GM18519 (cell line): ENCODE measurements at regions not wholly inside any gene's neighbourhood (a gene's known extent, or its start where the extent isn't known, plus 50 kb on each side); places are given as distances from the start of the nearest gene placed in this dataset.
"Not testable (repeated sequence)": the region's sequence is repeated elsewhere in the genome, so short reads cannot be mapped to it uniquely, and the experiment has no call there.

Source experiments
- ATAC-seq: cut with Tn5 transposase; IDR thresholded peaks from one replicate; pipeline ENCODE4 v1.9.1; 2021; ENCODE audit warnings: mild to moderate bottlenecking, moderate library complexity; ENCODE audit not compliant: unreplicated experiment, low FRiP score

DNA sequence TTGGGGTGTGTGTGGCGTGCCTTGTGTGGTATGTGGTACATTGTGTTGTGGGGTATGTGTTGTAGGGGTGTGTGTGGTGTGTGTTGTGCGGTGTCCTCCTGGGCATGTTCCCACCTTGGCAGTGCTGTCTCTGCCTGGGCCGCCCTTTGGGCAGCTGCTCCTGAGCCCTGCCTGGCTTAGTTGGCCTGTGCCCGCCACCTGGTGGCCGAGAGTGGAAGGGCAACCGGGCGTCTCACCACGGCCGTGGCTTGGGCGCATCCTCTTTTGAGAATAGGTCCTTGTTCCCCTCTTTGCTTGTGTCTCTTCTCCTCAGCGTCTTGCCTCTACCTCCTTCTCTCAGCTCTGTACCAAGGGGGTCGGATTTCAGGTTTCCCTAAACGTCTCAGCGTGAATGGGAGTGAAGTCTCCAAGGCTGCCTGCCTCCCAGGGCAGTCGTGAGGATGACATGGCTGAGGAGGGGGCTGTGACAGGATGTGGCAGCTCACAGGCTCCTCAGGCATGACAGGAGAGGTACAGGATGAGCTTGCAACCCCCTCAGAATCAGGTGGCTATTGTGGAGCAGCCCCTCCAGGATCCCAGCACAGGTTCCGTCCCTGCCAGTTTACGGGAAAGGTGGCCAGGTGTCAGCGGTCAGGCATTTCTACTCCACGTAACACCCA, 98.4 kb upstream of the PODXL start:
- no peak for ATAC-seq

DNA sequence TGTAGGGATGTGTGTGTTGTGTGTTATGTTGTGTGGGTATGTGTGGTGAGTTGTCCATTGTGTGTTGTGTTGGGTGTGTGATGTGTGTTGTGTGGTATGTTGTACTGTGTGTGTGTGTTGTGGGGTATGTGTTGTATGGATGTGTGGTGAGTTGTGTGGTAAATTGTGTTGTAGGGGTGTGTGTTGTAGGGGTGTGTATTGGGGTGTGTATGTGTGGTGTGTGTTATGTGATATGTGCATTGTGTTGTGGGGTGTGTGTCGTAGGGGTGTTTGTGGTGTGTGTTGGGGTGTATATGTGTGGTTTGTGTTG, 97.8 kb upstream of the PODXL start:
- no peak for ATAC-seq

DNA sequence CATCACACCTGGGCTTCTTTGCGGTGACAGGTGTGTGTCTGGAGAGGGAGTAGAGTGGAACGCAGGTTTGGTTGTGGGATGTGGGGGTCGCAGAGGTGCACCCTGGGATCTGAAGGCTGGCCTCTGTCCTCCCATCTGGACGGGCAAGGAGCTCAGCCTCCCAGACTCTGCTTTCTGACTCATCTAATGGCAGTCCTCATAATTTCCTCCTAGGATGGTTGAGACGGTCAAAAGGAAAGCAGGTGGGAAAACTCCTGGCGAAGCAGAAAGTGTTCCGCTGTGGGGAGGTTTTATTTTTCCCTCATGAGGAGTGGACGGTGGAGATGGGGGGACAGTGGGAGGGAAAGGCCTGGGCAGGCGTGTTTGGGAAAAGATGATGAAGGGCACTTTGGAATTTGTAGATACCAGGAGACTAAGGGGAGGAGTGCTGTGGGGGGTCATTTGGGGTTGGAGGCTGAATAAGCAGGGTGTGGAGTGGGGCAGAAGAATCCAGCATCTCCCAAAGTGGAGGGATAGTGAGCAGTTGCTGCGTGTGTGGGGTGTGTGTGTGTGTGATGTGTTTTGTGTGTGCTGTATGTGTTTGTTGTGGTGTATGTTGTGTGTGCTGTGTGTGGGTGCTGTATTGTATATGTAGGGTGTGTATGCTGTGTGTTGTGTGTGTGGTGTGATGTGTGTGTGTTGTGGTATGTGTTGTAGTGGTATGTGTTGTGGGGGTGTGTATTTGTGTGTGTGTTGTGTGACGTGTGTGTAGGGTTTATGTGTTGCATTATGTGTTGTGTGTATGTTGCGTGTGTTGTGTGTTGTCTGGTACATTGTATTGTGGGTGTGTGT, 97.2 kb upstream of the PODXL start:
- no peak for ATAC-seq

DNA sequence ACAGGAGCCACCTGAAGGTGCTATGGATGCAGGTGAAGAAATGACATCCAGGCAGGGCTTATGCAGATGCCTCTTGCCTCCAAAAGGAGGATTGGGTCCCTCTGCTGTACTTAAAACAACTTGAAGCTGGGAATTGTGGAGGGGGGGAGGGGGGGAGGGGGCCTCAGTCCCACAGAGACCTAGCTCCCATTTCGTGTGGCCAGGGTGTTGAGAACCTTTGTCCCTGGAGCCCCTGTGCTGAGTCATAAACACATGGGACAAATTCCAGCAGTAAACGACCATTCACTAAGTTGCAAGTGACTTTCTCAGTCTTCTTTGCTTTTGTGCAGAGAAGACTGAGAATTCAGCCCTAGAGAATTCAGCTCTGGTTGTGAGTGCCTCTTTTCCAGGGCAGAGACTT, 96.5 kb upstream of the PODXL start:
- no peak for ATAC-seq

DNA sequence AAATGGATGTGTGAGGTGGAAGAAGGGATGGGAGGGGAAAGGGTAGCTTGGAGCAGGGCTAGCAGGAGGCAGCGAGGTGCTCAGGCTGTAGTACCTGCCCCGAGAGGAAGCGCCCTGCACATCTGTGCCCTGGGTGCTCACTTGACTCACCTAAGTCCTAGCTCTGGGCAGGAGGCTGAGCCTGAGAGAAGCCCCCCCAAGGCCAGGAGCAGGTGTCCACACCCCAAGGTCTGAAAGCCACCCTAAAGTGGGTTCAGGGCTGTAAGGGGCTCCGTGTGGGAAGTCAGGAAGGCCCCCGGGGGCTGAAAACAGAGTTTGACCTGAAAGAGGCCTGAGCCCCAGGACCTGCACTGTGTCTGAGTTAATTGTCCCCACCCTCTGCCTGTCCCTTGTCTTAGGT, 95.8 kb upstream of the PODXL start:
- no peak for ATAC-seq

DNA sequence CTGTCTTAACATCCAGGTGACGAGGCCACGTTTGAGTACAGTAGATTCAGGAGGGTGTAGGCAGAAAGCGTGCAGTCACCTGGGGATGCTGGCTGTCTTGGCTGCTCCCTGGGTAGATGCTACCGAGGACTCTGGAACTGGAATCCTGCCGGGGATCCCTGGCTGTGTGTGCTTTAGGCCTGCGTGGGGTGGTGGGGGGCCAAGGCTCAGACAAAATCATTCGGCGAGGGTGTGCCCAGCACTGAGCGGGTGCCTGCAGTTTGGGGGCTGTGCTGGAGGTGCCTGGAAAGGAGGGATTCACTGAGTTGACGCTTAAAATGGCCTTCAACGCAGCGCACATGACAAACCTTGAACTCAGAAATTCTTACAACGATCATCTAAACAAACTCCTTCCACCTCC, 93.5 kb upstream of the PODXL start:
- ATAC-seq: no peak

DNA sequence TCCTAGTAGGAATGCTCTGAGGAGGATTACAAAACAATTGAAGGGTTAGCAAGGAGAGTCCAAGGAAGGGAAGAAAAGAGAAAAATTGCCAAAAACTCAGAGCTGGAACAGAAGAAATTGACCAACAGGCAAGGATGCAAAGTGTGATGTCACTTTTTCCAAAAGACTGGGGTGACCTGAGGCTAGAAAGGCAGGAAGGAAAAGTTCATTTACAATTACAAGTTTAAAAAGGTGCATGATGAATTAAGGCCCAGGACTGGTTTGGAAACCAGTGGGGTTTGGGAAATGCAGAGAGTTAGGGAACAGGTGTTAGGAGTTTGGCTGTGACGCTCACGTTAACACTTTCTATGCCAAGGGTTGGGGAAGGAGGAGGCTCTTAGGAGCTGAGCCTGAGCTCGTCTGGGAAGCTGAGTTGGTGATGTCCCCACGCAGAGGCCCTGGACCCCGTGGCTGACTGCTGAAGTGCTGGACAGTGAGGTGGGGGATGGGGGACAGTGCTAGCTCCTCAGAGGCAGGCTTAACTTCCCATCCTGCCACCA, 92.6 kb upstream of the PODXL start:
- ATAC-seq: no peak

DNA sequence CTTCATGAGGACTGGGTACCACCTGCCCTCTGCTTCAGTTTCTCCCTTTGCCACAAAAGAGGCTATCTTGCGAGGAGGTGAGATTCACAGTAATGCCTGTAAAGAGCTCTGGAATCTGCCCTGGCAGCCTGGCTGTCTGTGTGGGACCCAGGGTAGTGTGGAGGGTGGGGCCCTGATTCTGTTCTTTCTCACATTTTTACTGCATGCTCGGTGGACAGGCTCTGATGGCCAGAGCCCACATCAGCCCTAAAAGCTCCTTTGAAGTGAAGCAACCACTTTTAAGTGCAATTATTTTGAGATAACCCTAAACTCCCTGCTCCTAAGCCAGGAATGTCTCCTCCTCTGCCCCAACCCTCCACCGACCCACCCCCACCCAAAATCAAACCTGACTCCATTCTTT, 92.1 kb upstream of the PODXL start:
- no peak for ATAC-seq

DNA sequence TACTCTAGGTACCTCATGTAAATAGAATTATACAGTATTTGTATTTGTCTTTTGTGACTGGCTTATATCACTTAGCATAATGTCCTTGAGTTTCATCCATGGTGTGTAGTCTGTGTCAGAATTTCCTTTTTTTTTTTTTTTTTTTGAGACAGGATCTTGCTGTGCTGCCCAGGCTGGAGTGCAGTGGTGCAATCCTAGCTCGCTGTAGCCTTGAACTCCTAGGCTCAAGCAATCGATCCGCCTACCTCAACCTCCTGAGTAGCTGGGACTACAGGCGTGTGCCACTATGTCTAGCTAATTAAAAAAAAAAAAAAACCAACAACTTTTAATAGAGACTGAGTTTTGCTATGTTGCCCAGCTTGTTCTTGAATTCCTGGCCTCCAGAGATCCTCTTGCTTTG, 89.8 kb upstream of the PODXL start:
- no peak for ATAC-seq

DNA sequence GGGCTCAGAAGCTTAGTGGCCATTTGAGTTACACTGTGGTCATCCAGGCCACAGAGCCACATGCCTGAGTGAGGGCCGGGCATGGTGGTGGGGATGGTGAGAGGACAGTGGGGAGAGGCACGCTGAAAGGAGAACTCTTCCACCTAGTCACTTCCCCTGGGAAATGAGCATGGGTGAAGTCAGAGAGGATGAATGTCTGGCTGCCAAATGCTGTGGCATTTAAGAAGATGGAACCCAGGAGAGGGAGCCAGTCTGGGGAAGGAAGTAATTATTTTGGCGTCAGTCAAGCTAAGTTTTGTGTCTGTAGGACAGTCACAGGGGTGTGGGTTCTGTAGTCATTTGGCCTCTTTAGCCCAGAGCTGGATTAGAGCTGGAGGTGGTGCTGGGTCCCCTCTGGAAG, 86.0 kb upstream of the PODXL start:
- no peak for ATAC-seq

DNA sequence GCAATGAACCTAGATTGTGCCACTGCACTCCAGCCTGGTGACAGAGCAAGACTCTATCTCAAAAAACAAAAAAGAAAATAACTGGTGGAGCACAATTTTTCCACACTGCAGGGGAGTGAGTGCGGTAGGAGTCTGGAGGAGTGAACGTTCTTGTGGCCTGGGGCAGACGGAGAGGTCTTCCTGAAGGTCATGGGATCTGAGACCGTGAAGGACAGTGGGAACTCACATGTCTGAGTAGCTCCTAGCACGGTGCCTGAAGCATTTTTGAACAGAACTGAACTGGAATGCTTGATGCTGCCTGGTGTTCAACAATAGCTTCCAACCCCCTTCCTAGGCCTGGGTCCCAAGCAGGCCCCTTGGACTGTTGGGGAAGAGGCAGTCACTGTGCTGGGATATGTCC, 84.3 kb upstream of the PODXL start:
- ATAC-seq: no peak

DNA sequence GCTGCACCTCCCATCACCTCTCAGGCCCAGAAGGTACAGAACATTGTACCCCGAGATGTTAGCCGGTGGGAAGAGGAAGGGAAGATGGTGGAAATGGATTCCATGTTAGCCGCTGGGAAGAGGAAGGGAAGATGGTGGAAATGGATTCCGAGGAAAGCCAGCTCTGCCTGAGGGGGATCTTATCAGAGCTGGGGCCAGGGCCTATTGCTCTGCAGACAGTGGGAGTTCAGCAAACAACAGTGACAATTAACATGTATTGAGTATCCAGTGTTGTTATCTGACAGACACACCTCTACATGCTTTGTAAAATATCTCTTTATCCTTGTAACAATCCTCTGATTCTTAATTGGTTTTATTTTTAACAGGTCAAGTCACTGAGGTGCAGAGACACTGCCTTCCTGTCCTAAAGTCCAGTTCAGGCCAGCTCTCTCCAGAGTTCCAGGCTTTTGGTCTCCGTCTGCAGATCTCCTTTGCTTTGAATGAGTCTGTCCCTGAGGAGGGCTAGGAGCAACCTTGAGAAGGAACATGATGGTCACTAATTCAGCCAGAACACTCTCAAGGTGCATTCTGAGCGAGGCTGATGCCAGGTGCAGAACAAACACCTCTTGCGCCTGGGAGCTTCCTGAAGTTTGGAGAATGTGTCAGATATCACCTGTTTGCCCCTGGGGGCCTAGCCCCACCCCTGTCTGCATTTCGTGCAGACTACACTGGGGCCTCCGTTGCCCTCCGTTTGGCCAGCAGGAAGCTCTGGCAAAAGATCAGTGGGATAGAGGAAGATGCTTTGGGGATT, 82.4 kb upstream of the PODXL start:
- ATAC-seq: no peak

DNA sequence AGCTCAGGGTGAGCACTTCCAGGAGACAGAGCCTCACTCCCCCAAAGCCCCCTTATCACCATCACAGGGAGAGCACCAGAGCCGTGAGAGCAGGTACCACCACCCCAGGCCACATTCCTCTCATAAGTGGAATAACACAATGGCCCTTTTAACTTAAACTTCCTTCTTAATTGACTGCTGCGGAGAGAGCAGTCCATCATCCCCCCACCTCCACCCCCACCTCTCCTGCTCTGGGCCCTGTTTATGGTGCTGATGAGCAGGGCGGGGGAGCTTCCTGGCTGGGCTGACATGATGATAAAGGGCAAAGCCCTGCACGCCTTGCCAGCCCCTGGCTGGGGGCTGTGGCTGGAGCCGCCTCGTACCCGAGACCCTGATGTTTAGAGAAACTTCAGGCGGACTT, 81.4 kb upstream of the PODXL start:
- ATAC-seq: no peak

DNA sequence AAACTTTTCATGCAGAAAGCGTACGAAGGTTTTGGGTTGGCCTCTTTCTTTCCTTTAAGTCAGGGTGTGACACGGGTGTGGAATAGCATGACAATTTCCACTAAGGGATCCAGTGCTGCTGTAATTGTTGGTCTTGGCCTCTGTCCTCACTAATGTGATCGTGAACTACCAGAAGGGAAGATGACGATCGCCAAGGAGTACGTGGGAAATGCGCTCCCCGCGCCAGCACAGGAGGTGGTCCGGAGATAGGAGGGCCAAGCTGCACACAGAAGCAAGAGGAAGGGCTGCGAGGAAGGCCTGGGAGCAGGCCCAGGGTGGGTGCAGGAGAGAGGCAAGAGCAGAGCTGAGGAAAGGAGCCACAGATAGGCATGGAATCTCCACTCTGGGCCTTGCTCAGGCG, 79.7 kb upstream of the PODXL start:
- ATAC-seq: no peak

DNA sequence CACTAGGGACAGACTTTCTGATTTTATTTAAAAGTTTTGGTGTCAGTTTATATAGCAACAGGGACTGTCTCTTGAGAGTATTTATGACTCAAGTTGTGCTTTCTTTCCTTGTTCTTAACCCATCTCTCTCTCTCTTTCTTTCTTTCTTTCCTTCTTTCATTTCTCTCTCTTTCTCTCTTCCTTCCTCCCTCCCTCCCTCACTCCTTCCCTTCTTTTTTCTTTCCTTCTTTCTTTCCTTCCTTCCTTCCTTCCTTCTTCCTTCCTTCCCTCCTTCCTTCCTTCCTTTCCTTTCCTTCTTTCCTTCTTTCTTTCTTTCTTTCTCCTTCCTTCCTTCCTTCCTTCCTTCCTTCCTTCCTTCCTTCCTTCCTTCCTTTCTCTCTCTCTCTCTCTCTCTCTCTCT, 77.8 kb upstream of the PODXL start:
- not testable (repeated sequence) for ATAC-seq

DNA sequence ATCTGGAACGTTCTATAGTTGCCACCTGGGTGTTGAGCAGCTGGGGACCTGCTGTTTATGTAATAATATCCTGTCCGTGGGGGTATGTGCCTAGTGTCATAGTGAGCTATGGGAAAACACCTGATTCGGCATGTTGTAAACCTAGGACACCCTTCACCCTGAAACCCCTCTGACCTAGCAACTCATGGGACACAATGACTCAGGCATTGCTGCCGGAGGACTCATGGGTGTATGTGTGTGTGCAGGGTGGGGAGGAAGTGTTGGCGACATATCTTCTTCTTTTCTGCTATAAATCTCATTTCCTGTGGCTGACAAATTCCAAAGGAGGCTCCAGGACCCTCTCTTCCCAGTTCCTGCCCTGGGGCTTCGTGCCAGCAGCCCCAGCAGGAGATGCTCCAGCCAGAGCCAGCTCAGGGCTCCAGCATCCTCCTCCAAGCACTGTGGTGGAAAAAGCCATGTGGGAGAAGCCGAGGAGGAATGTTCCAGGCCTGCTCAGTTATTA, 77.0 kb upstream of the PODXL start:
- ATAC-seq: no peak

DNA sequence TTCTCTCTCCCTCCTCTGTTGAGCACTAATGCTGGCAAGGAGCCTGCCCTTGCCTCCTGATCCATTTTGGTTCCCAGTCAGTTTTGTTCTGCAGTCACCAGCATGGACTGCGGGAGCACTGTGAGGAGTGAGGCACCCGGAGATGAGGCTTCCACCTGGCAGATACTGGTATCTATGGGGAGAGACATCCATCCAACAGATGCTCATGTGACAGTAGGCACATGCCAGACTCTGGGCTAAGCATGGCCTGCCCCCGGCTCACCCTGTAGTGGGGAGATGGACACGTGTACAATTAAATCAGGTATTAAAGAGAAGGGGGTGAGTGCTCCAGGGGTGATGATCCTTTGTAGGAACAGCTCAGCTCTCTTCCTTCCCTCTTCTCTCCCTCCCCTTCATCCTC, 74.0 kb upstream of the PODXL start:
- no peak for ATAC-seq

DNA sequence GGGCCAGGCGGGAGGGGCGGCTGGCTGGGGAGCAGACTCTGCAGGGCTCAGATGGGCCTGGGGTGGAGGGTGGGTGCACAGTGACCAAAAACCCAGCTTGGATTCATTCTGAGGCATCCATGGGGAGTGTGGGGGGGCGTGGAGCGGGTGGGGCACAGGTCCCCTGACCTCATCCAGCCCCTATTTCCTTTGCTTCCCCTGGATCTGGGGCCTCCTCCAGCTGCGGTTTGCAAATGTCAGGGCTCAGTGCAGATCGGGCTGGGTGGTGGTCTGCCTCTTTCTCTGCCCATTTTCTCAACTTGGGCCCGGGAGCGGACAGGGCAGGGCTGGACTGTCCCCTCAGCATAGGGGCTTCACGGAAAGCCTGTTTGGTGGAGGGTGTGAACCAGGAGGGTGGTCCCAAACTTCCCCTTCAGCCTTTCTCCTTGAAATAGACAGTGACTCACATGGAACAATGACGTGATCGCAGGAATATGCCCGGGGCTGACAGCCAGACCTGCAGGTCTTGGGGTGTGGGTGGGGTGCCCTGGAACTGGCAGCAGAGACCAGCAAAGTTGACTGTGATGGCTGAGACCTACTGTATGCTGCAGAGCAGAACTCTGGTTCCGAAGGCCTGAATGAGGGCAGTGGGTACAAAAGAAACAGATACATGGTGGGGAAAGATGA, 72.9 kb upstream of the PODXL start:
- no peak for ATAC-seq

DNA sequence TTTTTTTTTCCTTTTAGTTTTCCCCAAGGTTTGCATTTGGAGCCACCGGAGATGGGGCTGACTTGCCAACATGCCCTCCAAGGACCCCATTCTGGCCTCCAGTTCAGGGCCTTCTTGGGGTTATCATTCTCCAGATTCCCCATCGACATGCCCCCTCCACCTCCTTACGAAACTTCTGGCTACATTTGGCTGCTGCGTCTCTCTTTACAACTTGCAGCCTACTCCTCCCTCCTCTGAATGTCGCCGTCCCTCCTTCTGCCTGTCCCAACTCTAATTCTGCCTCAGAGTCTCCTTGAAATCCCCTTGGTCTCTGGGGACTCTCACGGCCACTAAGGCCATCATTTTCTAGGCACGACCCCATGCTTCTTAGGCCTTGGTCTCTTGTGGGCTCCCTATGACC, 72.2 kb upstream of the PODXL start:
- ATAC-seq: no peak

DNA sequence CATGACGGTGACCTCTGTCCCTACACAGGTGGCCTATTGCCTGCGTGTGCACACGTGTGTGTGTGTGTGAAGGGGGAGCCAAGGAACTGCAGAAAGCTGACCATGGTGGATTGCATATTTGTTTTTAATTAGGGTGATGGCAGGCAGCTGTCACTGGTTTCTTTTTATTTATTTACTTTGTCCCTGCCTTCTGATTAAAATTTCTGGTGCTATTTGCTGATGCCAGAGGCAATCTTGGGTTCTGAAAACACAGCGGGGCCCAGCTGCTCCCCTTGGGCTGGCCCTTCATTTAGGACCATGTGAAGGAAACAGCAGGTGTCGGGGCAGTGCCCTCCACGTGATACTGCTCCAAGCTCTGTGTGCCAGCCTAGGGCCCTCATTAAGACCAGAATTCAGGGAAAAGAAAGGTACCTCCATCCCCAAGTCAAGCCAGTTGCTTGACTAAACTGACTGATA, 71.3 kb upstream of the PODXL start:
- ATAC-seq: no peak

DNA sequence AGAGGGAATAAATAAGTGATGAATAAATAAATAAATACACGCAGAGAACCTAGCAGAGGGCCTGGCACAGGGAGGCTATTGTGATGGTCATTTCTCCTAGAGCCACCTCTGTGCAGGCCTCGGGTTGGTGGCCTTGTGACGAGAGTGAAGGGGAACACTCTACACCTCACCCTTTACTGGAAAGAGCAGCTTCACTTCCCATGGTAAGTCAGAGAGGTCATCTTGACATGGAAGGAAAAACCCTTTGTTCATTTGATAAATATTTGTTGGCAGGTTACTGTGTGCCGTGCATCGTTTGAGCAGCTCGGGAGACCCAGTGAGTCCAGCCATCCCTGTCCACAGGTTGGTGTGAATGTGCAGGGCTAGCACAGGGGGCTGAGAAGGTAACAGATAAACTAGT, 70.2 kb upstream of the PODXL start:
- ATAC-seq: no peak
